ENCODE measurements at regions not wholly inside any gene's neighbourhood (a gene's known extent, or its start where the extent isn't known, plus 50 kb on each side); places are given as distances from the start of the nearest gene placed in this dataset.

DNA sequence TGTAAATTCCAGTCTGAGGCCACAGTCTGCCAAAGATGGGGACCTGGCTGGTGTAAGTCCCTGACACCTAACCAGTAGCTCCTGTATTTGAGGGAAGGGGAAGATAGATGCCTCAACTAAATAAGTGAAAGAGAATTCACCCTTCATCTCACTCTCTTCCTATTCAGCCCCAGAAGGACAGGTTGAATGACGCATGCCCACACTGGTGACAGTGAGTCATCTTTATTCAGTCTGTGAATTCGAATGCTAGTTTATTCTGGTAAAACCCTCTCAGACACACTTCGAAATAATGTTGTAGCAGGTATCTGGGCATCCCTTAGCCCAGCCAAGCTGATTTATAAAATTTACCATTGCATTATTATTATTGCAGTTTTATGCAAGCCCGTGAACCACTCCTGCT is 617.0 kb upstream of the PRMT6 start:
- TF ChIP-seq TCF7L2 (IDR thresholded peaks at IDR 0.05; ENCODE audit: low read depth, low read length) = no peak
- no peak for TF ChIP-seq NAIF1 (CRISPR knock-in tag; IDR thresholded peaks at IDR 0.05; ENCODE audit: borderline replicate concordance)
- TF ChIP-seq PHF21A (CRISPR knock-in tag; IDR thresholded peaks at IDR 0.05) = no peak
